Loucy (cell line): ENCODE measurements at regions not wholly inside any gene's neighbourhood (a gene's known extent, or its start where the extent isn't known, plus 50 kb on each side); places are given as distances from the start of the nearest gene placed in this dataset.

ENCODE experiments used
- H2AFZ ChIP-seq: fragments of 200-600 bp; sonication (generic); 2 replicates; pipeline ENCODE4 v1.6.0; 2016; ENCODE audit warnings: antibody characterized with exemption, mild to moderate bottlenecking, low read length, moderate library complexity
- H3F3A ChIP-seq: fragments of 200-600 bp; 2 replicates; pipeline ENCODE4 v1.6.0; 2016; ENCODE audit warnings: antibody characterized with exemption, low read depth, mild to moderate bottlenecking
- H3K27me3 ChIP-seq: fragments of 200-600 bp; sonication (generic); 2 replicates; pipeline ENCODE4 v1.6.1; 2014; ENCODE audit warnings: low read length, mild to moderate bottlenecking; ENCODE audit not compliant: insufficient read depth, poor library complexity, severe bottlenecking
- H3K36me3 ChIP-seq: fragments of 200-600 bp; sonication (generic); 2 replicates; pipeline ENCODE4 v1.6.1; 2016; ENCODE audit warnings: low read length; ENCODE audit not compliant: insufficient read depth
- H3K4me1 ChIP-seq: fragments of 200-600 bp; sonication (generic); 2 replicates; pipeline ENCODE4 v1.5.1; 2014; ENCODE audit warnings: low read length, mild to moderate bottlenecking; ENCODE audit not compliant: insufficient read depth, poor library complexity, severe bottlenecking
- H3K4me2 ChIP-seq: fragments of 200-600 bp; sonication (generic); 2 replicates; pipeline ENCODE4 v1.6.0; 2014; ENCODE audit warnings: antibody characterized with exemption, low read length, low read depth, mild to moderate bottlenecking; ENCODE audit not compliant: poor library complexity, severe bottlenecking
- H3K4me3 ChIP-seq: fragments of 200-600 bp; sonication (generic); 2 replicates; pipeline ENCODE4 v1.5.1; 2014; ENCODE audit warnings: low read length, mild to moderate bottlenecking, mixed read lengths; ENCODE audit not compliant: poor library complexity, severe bottlenecking
- H3K79me2 ChIP-seq: fragments of 200-600 bp; sonication (generic); 2 replicates; pipeline ENCODE4 v1.6.1; 2014; ENCODE audit warnings: low read length; ENCODE audit not compliant: insufficient read depth
- H3K9ac ChIP-seq: fragments of 200-600 bp; sonication (generic); 2 replicates; pipeline ENCODE4 v1.6.0; 2014; ENCODE audit warnings: mild to moderate bottlenecking, low read depth, low read length, moderate library complexity; ENCODE audit not compliant: poor library complexity, severe bottlenecking
- H3K9me2 ChIP-seq: fragments of 200-600 bp; sonication (generic); replicated peaks from 2 replicates; pipeline ENCODE4 v1.6.1; 2016; ENCODE audit warnings: low read depth, low read length, mixed read lengths
- H3K9me3 ChIP-seq: fragments of 200-600 bp; sonication (generic); 2 replicates; pipeline ENCODE4 v1.6.1; 2014; ENCODE audit warnings: mild to moderate bottlenecking, antibody characterized with exemption, low read length, low read depth; ENCODE audit not compliant: insufficient read depth
- H4K20me1 ChIP-seq: fragments of 200-600 bp; sonication (generic); 2 replicates; pipeline ENCODE4 v1.6.0; 2014; ENCODE audit warnings: antibody characterized with exemption, low read length, mild to moderate bottlenecking; ENCODE audit not compliant: insufficient read depth, poor library complexity, severe bottlenecking
- CTCF ChIP-seq: fragments of 200-600 bp; sonication (generic); conservative IDR thresholded peaks from 2 replicates; pipeline ENCODE4 v1.5.1; 2014; ENCODE audit warnings: mild to moderate bottlenecking, antibody characterized with exemption, low read length
- EZH2phosphoT487 ChIP-seq: fragments of 200-600 bp; IDR thresholded peaks from 2 replicates; pipeline ENCODE4 v1.6.1; 2018; ENCODE audit warnings: antibody characterized with exemption, mild to moderate bottlenecking, moderate library complexity, borderline replicate concordance

DNA sequence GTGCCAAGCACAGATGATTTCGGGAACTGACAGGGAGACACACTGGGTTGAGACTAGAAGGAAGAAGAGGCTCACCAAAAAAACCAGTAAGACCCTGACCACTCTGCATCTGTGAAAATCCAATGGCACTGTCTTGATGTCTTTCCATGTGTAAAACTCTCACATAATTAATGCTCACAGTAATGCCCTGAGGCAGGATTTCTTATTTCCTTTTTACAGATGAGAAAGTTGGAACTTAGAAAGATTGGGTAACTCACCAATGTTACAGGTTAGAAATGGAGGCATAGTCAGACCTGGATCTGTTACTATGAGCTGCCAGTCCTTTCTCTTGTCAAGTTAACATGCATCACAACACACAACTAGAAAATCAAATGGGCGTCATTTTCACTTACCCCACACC, 151.0 kb upstream of the MCHR2 start:
- Histone ChIP-seq H3K4me1 (no peaks in the 10 kb centered on the region), H3K9ac (no peak overlapping the region), H3K27me3 (no peaks in the 10 kb centered on the region), H3F3A (no peaks in the 10 kb centered on the region), H3K4me2 (no peak overlapping the region), H3K36me3 (no peaks in the 10 kb centered on the region), H3K9me3 (no peaks in the 10 kb centered on the region), H4K20me1 (no peaks in the 10 kb centered on the region), H2AFZ (no peak overlapping the region), H3K4me3 (no peak overlapping the region), H3K79me2 (no peaks in the 10 kb centered on the region), H3K9me2 (no peaks in the 10 kb centered on the region)
- TF ChIP-seq CTCF: no peak
- TF ChIP-seq EZH2phosphoT487: no peak

- Histone ChIP-seq H3K9me2 (no peaks in the 10 kb centered on the region), H3K36me3 (no peaks in the 10 kb centered on the region), H3K27me3 (no peaks in the 10 kb centered on the region), H3K9ac (no peak overlapping the region), H2AFZ (no peak overlapping the region; the same call in 1 of the 2 replicates), H3K79me2 (no peaks in the 10 kb centered on the region), H4K20me1 (no peaks in the 10 kb centered on the region), H3K4me3 (no peak overlapping the region), H3F3A (0 out of 2 replicates have a peak, but pooled peaks cover 3% of the 10 kb centered on the region), H3K4me2 (no peak overlapping the region), H3K9me3 (no peaks in the 10 kb centered on the region), H3K4me1 (peaks cover 30% of the 10 kb centered on the region)
- TF ChIP-seq EZH2phosphoT487: no peak
These were observed 144.5 kb upstream of the MCHR2 start for GRCh38 chr6:100138346-100139022.

GRCh38 chr6:100137759-100138158, 143.7 kb upstream of the MCHR2 start:
- H2AFZ ChIP-seq: no peak overlapping the region
- H3K4me3 ChIP-seq: no peak overlapping the region
- peaks cover 36% of the 10 kb centered on the region for H3K4me1 ChIP-seq
- H3K27me3 ChIP-seq: no peaks in the 10 kb centered on the region
- no peaks in the 10 kb centered on the region for H3K9me3 ChIP-seq
- no peaks in the 10 kb centered on the region for H3K79me2 ChIP-seq
- H3K9me2 ChIP-seq: no peaks in the 10 kb centered on the region
- no peak overlapping the region for H3K9ac ChIP-seq
- no peaks in the 10 kb centered on the region for H3K36me3 ChIP-seq
- TF ChIP-seq CTCF (no peak), EZH2phosphoT487 (no peak)
- 0 out of 2 replicates have a peak, but pooled peaks cover 3% of the 10 kb centered on the region for H3F3A ChIP-seq
- H3K4me2 ChIP-seq: no peak overlapping the region
- no peaks in the 10 kb centered on the region for H4K20me1 ChIP-seq

GRCh38 chr6:100136590-100136989, 142.6 kb upstream of the MCHR2 start:
- no peaks in the 10 kb centered on the region for H3K36me3 ChIP-seq
- H3K9me2 ChIP-seq: no peaks in the 10 kb centered on the region
- H3K4me2 ChIP-seq: no peak overlapping the region
- H3K27me3 ChIP-seq: no peaks in the 10 kb centered on the region
- no peaks in the 10 kb centered on the region for H3K79me2 ChIP-seq
- no peaks in the 10 kb centered on the region for H4K20me1 ChIP-seq
- H3F3A ChIP-seq: 0 out of 2 replicates have a peak, but pooled peaks cover 3% of the 10 kb centered on the region
- H3K9me3 ChIP-seq: peaks cover under 1% of the 10 kb centered on the region; the same call in 1 of the 2 replicates
- peaks cover 47% of the 10 kb centered on the region for H3K4me1 ChIP-seq
- no peak overlapping the region for H3K9ac ChIP-seq
- no peak overlapping the region for H2AFZ ChIP-seq
- TF ChIP-seq CTCF: no peak
- no peak for TF ChIP-seq EZH2phosphoT487
- no peak overlapping the region for H3K4me3 ChIP-seq
